ENCODE measurements at regions not wholly inside any gene's neighbourhood (a gene's known extent, or its start where the extent isn't known, plus 50 kb on each side); places are given as distances from the start of the nearest gene placed in this dataset.

- no peak for DNase-seq
Observed at GRCh38 chr6:149184523-149184922, 133.0 kb upstream of the TAB2 start.

GRCh38 chr6:149185799-149186357 lies 131.6 kb upstream of the TAB2 start:
- no peak for DNase-seq

GRCh38 chr6:149186873-149187272 lies 130.6 kb upstream of the TAB2 start:
- no peak for DNase-seq

GRCh38 chr6:149190224-149190831 lies 127.2 kb upstream of the TAB2 start:
- DNase-seq = no peak

- no peak for DNase-seq
Observed at GRCh38 chr6:149194820-149195558, 122.5 kb upstream of the TAB2 start.

GRCh38 chr6:149196091-149196490 lies 121.4 kb upstream of the TAB2 start:
- DNase-seq = no peak

GRCh38 chr6:149197482-149197881 lies 120.0 kb upstream of the TAB2 start:
- no peak for DNase-seq

- DNase-seq = no peak
Observed at GRCh38 chr6:149198265-149198664, 119.2 kb upstream of the TAB2 start.

- no peak for DNase-seq
Observed at GRCh38 chr6:149200282-149200945, 117.1 kb upstream of the TAB2 start.

- DNase-seq = no peak
Observed at GRCh38 chr6:149201068-149201655, 116.3 kb upstream of the TAB2 start.

GRCh38 chr6:149202100-149202499 lies 115.4 kb upstream of the TAB2 start:
- no peak for DNase-seq

- DNase-seq = peak; percentile 3
Observed at GRCh38 chr6:149202952-149203351, 114.6 kb upstream of the TAB2 start.

- no peak for DNase-seq
Observed at GRCh38 chr6:149203509-149203908, 114.0 kb upstream of the TAB2 start.

- DNase-seq = no peak
Observed at GRCh38 chr6:149208134-149208601, 109.3 kb upstream of the TAB2 start.

- DNase-seq = no peak
Observed at GRCh38 chr6:149209871-149210775, 107.4 kb upstream of the TAB2 start.

GRCh38 chr6:149211046-149211571 lies 106.4 kb upstream of the TAB2 start:
- DNase-seq = no peak

GRCh38 chr6:149212206-149212605 lies 105.3 kb upstream of the TAB2 start:
- DNase-seq = no peak

GRCh38 chr6:149212892-149213801 lies 104.4 kb upstream of the TAB2 start:
- DNase-seq = no peak

GRCh38 chr6:149213829-149214228 lies 103.7 kb upstream of the TAB2 start:
- DNase-seq = no peak

GRCh38 chr6:149216459-149216858 lies 101.1 kb upstream of the TAB2 start:
- no peak for DNase-seq

- no peak for DNase-seq
Observed at GRCh38 chr6:149217466-149217888, 100.0 kb upstream of the TAB2 start.
